ENCODE measurements at regions not wholly inside any gene's neighbourhood (a gene's known extent, or its start where the extent isn't known, plus 50 kb on each side); places are given as distances from the start of the nearest gene placed in this dataset.
"Not testable (repeated sequence)": the region's sequence is repeated elsewhere in the genome, so short reads cannot be mapped to it uniquely, and the experiment has no call there.

- no peak for DNase-seq (ENCODE audit: low spot score)
These were observed 295.8 kb upstream of the DUSP10 start for GRCh38 chr1:222037720-222038119.

- DNase-seq (ENCODE audit: low spot score) = no peak
These were observed 292.9 kb upstream of the DUSP10 start for GRCh38 chr1:222034790-222035189.

GRCh38 chr1:222033450-222033849 lies 291.6 kb upstream of the DUSP10 start:
- no peak for DNase-seq (ENCODE audit: low spot score)

- DNase-seq (ENCODE audit: low spot score) = no peak
These were observed 289.4 kb upstream of the DUSP10 start for GRCh38 chr1:222031318-222031717.

- no peak for DNase-seq (ENCODE audit: low spot score)
These were observed 286.8 kb upstream of the DUSP10 start for GRCh38 chr1:222028676-222029075.

GRCh38 chr1:222028116-222028515 lies 286.2 kb upstream of the DUSP10 start:
- DNase-seq (ENCODE audit: low spot score) = no peak

GRCh38 chr1:222026280-222026679 lies 284.4 kb upstream of the DUSP10 start:
- no peak for DNase-seq (ENCODE audit: low spot score)

- DNase-seq (ENCODE audit: low spot score) = no peak
These were observed 281.1 kb upstream of the DUSP10 start for GRCh38 chr1:222023025-222023424.

GRCh38 chr1:222021129-222021528 lies 279.2 kb upstream of the DUSP10 start:
- DNase-seq (ENCODE audit: low spot score) = no peak

- no peak for DNase-seq (ENCODE audit: low spot score)
These were observed 278.7 kb upstream of the DUSP10 start for GRCh38 chr1:222020553-222020952.

GRCh38 chr1:222019029-222019428 lies 277.1 kb upstream of the DUSP10 start:
- DNase-seq (ENCODE audit: low spot score) = no peak

GRCh38 chr1:222018041-222018440 lies 276.2 kb upstream of the DUSP10 start:
- DNase-seq (ENCODE audit: low spot score) = no peak

- DNase-seq (ENCODE audit: low spot score) = no peak
These were observed 273.8 kb upstream of the DUSP10 start for GRCh38 chr1:222015686-222016085.

GRCh38 chr1:222014001-222014400 lies 272.1 kb upstream of the DUSP10 start:
- DNase-seq (ENCODE audit: low spot score) = no peak

- no peak for DNase-seq (ENCODE audit: low spot score)
These were observed 270.9 kb upstream of the DUSP10 start for GRCh38 chr1:222012816-222013215.

- DNase-seq (ENCODE audit: low spot score) = no peak
These were observed 268.4 kb upstream of the DUSP10 start for GRCh38 chr1:222010306-222010705.

GRCh38 chr1:222009105-222009730 lies 267.3 kb upstream of the DUSP10 start:
- DNase-seq (ENCODE audit: low spot score) = peak; percentile 44

- DNase-seq (ENCODE audit: low spot score) = no peak
These were observed 264.8 kb upstream of the DUSP10 start for GRCh38 chr1:222006715-222007114.

- DNase-seq (ENCODE audit: low spot score) = no peak
These were observed 262.9 kb upstream of the DUSP10 start for GRCh38 chr1:222004784-222005183.

GRCh38 chr1:222004034-222004433 lies 262.1 kb upstream of the DUSP10 start:
- no peak for DNase-seq (ENCODE audit: low spot score)

- DNase-seq (ENCODE audit: low spot score) = no peak
These were observed 260.6 kb upstream of the DUSP10 start for GRCh38 chr1:222002503-222002902.

- no peak for DNase-seq (ENCODE audit: low spot score)
These were observed 258.2 kb upstream of the DUSP10 start for GRCh38 chr1:222000131-222000530.

- DNase-seq (ENCODE audit: low spot score) = no peak
These were observed 256.9 kb upstream of the DUSP10 start for GRCh38 chr1:221998781-221999180.

- DNase-seq (ENCODE audit: low spot score) = no peak
These were observed 256.3 kb upstream of the DUSP10 start for GRCh38 chr1:221998186-221998612.

- DNase-seq (ENCODE audit: low spot score) = not testable (repeated sequence)
These were observed 255.1 kb upstream of the DUSP10 start for GRCh38 chr1:221997012-221997411.
